GM12892 (cell line): ENCODE measurements at regions not wholly inside any gene's neighbourhood (a gene's known extent, or its start where the extent isn't known, plus 50 kb on each side); places are given as distances from the start of the nearest gene placed in this dataset.

Source experiments
- POLR2A ChIP-seq: IDR thresholded peaks from 2 replicates; pipeline ENCODE4 v1.6.1; 2011; ENCODE audit warnings: low read depth, low read length, control low read depth
- POLR2AphosphoS5 ChIP-seq: IDR thresholded peaks from 2 replicates; pipeline ENCODE4 v1.6.1; 2011; ENCODE audit warnings: low read depth, low read length, control low read depth
- TAF1 ChIP-seq: IDR thresholded peaks from 2 replicates; pipeline ENCODE4 v1.6.1; 2011; ENCODE audit warnings: low read depth, mild to moderate bottlenecking, control low read depth, low read length, borderline replicate concordance

- no peak for TF ChIP-seq TAF1
- TF ChIP-seq POLR2A, result no peak
- TF ChIP-seq POLR2AphosphoS5, result no peak
These were observed 1023.6 kb downstream of the VRK1 start for GRCh38 chr14:97820781-97821180.
